HG03457 (cell line): ENCODE measurements at regions not wholly inside any gene's neighbourhood (a gene's known extent, or its start where the extent isn't known, plus 50 kb on each side); places are given as distances from the start of the nearest gene placed in this dataset.
"Not testable (repeated sequence)": the region's sequence is repeated elsewhere in the genome, so short reads cannot be mapped to it uniquely, and the experiment has no call there.

Experiments
- ATAC-seq: cut with Tn5 transposase; IDR thresholded peaks from one replicate; pipeline ENCODE4 v1.9.1; 2021; ENCODE audit warnings: moderate number of reproducible peaks; ENCODE audit not compliant: unreplicated experiment

DNA sequence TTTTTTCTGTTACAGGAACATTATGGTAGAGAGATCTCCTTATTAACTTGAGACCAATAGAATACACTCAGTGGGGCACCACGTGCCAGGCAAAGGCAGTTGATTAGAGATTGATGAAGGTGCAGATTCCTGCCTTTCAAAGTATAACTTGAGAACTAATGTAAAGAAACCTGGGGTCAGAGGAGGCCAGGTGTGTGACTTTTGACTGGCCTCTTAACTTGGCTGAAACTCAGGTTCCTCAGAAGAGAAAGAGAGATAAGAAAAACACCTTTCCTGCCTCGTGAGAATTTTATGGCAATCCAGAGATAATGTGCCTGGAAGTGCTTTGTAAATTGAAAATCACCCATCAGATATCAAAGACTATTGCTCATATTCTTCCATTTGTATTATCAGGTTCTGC lies 110.7 kb upstream of the GZMB start:
- no peak for ATAC-seq

- no peak for ATAC-seq
These were observed 107.9 kb upstream of the GZMB start for GRCh38 chr14:24741871-24742270.

- no peak for ATAC-seq
These were observed 102.1 kb upstream of the GZMB start for GRCh38 chr14:24735984-24736630.

- ATAC-seq, result no peak
These were observed 101.0 kb upstream of the GZMB start for GRCh38 chr14:24734917-24735500.

GRCh38 chr14:24726480-24726879 lies 92.5 kb upstream of the GZMB start:
- ATAC-seq, result no peak

GRCh38 chr14:24725311-24725710 lies 91.3 kb upstream of the GZMB start:
- ATAC-seq, result no peak

DNA sequence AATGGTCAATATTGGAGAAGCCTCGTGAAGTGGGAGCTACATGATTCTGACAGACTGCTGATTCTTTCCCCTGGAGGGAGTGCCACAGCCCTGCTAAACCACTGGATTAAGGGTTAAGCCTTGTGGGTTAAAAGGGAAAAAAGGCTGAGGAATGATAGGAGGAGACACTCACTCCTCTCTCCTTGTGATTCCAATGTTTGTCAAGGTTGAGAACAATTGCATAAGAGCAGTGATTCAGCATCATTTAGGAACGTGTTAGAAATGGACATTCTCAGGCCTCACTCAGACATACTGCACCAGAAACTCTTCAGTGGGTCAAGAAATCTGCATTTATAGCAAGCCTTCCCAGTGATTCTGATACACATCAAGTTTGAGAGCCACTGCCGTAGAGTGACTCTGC lies 87.8 kb upstream of the GZMB start:
- no peak for ATAC-seq

DNA sequence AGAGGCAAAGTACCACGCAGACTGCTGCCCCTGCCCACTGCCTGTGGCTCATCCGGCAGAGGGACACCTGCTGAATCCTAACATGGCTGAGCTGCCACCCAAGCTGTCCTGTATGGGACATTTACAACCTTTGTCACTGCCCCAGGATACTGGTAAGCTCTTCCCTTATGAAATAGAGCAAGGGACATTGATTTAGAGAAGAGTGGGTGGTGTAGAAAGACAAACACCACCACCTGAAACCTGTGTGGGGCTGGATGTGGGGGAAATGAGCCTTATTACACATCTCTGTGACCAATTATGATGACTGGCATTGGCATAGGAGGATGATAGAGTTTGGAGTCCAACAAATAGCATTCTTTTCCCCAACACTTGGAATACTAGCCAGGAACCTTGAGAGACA lies 81.2 kb upstream of the GZMB start:
- no peak for ATAC-seq

GRCh38 chr14:24713404-24713803 lies 79.4 kb upstream of the GZMB start:
- no peak for ATAC-seq

- ATAC-seq, result no peak
These were observed 78.9 kb upstream of the GZMB start for GRCh38 chr14:24712909-24713308.

DNA sequence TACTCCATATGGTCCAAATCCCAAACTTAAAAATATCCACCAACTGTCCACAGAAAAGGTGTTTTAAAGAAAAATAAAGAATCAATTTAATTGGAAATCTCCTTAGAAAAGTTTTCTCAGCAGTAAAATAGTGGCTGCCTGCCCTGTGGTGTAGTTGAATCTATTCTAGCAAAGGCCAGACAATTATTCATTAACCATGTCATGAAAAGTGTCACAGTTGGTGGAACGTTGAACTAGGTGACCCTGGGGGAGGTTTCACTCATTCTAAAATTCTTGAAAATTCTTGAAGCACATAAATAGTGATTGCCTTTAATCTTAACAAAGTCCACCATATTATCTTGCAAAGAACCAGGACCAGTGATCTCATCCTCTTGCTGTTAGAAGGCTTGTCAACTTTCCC lies 78.4 kb upstream of the GZMB start:
- ATAC-seq, result no peak

DNA sequence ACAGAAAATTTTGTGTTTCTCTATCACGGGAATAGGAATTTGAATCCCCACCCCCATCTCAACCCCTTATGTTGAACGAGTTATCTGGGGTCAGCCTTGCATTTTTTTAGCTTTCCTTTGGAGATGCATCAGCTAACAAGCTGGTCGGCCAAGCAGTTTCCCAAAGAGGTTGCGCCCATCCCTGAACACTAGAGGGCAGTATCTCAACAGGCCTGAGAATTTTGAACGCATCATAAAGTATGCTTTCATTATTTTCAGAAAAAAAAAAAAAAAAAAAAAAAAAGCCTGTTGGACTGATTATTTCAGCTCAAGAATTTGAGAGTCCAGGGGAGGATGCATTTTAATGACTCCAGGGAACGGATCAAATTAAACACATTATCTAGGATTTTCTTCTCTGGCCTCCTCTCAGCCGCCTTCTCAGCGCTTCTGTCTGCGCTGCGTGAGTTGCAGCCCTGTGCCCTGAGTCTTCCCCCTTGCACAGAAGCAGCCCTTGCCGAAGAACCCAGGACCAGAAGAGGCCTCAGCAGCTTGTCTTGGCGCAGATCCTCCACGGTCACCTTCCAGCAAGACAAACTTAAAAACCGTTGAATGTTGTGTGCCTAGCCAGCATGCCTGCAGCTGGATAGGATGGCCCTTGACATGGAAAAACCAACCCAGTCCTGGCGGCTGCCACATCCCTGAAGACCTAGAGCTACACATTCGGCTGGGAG lies 76.6 kb upstream of the GZMB start:
- ATAC-seq, result no peak

- ATAC-seq, result no peak
These were observed 74.7 kb upstream of the GZMB start for GRCh38 chr14:24708684-24709083.

- peak; percentile 13 for ATAC-seq
These were observed 72.4 kb upstream of the GZMB start for GRCh38 chr14:24706351-24706750.

- peak; percentile 88 for ATAC-seq
These were observed 71.8 kb upstream of the GZMB start for GRCh38 chr14:24705840-24706239.

DNA sequence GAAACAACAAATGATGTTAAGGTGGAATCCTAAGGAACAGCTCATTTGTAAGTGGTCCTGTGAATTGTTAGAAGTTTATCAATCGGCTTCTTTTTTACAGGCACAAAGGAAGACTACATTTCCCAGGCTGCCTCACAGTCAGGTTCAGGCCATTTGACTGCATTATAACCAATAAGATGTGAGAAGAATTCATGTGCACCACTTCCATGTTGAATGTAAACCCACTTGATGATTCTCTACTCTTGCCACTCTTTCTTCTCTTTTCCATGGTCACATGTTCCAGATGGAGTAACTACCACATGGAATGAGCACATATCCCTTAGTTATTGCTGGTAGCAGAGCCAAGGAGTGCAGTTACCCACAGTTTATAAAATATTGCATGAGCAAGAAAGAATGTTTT lies 67.1 kb upstream of the GZMB start:
- no peak for ATAC-seq

- no peak for ATAC-seq
These were observed 66.5 kb upstream of the GZMB start for GRCh38 chr14:24700511-24700910.

- no peak for ATAC-seq
These were observed 65.1 kb upstream of the GZMB start for GRCh38 chr14:24699052-24699451.

DNA sequence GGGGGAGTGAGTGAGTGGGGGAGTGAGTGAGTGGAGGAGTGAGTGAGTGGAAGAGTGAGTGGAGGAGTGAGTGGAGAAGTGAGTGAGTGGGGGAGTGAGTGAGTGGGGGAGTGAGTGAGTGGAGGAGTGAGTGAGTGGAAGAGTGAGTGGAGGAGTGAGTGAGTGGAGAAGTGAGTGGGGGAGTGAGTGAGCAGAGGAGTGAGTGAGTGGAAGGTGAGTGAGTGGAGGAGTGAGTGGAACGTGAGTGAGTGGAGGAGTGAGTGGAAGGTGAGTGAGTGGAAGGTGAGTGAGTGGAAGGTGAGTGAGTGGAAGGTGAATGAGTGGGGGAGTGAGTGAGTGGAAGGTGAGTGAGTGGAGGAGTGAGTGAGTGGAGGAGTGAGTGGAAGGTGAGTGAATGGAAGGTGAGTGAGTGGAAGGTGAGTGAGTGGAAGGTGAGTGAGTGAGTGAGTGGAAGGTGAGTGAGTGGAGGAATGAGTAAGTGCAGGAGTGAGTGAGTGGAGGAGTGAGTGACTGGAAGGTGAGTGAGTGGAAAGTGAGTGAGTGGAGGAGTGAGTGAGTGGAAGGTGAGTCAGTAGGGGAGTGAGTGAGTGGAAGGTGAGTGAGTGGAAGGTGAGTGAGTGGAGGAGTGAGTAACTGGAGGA lies 62.4 kb upstream of the GZMB start:
- ATAC-seq, result not testable (repeated sequence)

- no peak for ATAC-seq
These were observed 61.6 kb upstream of the GZMB start for GRCh38 chr14:24695265-24696241.

GRCh38 chr14:24694680-24695079 lies 60.7 kb upstream of the GZMB start:
- ATAC-seq, result no peak
